Sigmoid colon (tissue), 4 donors: ENCODE measurements at regions not wholly inside any gene's neighbourhood (a gene's known extent, or its start where the extent isn't known, plus 50 kb on each side); places are given as distances from the start of the nearest gene placed in this dataset.

Experiments used
- EP300 ChIP-seq, 4 donors: sonication (generic); formaldehyde crosslinking; IDR thresholded peaks; one replicate each; pipeline ENCODE4 v1.6.1; 2017; ENCODE audit warnings: antibody characterized with exemption in 4 of 4
- POLR2A ChIP-seq, 2 donors: fragments of 450-650 bp; IDR thresholded peaks; one replicate each; pipeline ENCODE4 v1.6.1; 2016; ENCODE audit warnings: antibody characterized with exemption in 2 of 2, mild to moderate bottlenecking in 2 of 2, moderate library complexity in 2 of 2
- TF ChIP-seq, protein P1 (sequence below), 4 experiments: fragments of 450-650 bp in 3 of 4; fragments of 200-600 bp in 1 of 4; IDR thresholded peaks; one replicate each; pipeline ENCODE4 v1.5.1; 2016 to 2019; ENCODE audit warnings: antibody characterized with exemption in 4 of 4, mild to moderate bottlenecking in 3 of 4, moderate library complexity in 2 of 4

GRCh38 chr4:181319629-181320028, 923.6 kb upstream of the TENM3 start:
- TF ChIP-seq, protein P1, sequence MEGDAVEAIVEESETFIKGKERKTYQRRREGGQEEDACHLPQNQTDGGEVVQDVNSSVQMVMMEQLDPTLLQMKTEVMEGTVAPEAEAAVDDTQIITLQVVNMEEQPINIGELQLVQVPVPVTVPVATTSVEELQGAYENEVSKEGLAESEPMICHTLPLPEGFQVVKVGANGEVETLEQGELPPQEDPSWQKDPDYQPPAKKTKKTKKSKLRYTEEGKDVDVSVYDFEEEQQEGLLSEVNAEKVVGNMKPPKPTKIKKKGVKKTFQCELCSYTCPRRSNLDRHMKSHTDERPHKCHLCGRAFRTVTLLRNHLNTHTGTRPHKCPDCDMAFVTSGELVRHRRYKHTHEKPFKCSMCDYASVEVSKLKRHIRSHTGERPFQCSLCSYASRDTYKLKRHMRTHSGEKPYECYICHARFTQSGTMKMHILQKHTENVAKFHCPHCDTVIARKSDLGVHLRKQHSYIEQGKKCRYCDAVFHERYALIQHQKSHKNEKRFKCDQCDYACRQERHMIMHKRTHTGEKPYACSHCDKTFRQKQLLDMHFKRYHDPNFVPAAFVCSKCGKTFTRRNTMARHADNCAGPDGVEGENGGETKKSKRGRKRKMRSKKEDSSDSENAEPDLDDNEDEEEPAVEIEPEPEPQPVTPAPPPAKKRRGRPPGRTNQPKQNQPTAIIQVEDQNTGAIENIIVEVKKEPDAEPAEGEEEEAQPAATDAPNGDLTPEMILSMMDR (IDR thresholded peaks at IDR 0.05), result no peak
- TF ChIP-seq POLR2A (IDR thresholded peaks at IDR 0.05) (no peak), EP300 (IDR thresholded peaks at IDR 0.05) (no peak)
